GM12873 (cell line): ENCODE measurements at regions not wholly inside any gene's neighbourhood (a gene's known extent, or its start where the extent isn't known, plus 50 kb on each side); places are given as distances from the start of the nearest gene placed in this dataset.

ENCODE experiments used
- CTCF ChIP-seq: IDR thresholded peaks from 2 replicates; pipeline ENCODE4 v1.5.1; 2012; ENCODE audit warnings: low read depth, mild to moderate bottlenecking, moderate library complexity, low read length, control low read depth; ENCODE audit not compliant: insufficient read depth; ENCODE audit errors: missing control alignments

GRCh38 chr9:86500667-86501435 lies 146.6 kb upstream of the TUT7 start:
- TF ChIP-seq CTCF, result no peak

GRCh38 chr9:86500031-86500430 lies 145.8 kb upstream of the TUT7 start:
- no peak for TF ChIP-seq CTCF

- TF ChIP-seq CTCF, result no peak
Observed at GRCh38 chr9:86494644-86495111, 140.5 kb upstream of the TUT7 start.

- TF ChIP-seq CTCF, result no peak
Observed at GRCh38 chr9:86491468-86492266, 137.5 kb upstream of the TUT7 start.

- no peak for TF ChIP-seq CTCF
Observed at GRCh38 chr9:86488794-86489193, 134.6 kb upstream of the TUT7 start.

GRCh38 chr9:86488345-86488744 lies 134.1 kb upstream of the TUT7 start:
- TF ChIP-seq CTCF, result no peak

GRCh38 chr9:86487838-86488233 lies 133.6 kb upstream of the TUT7 start:
- no peak for TF ChIP-seq CTCF
